ENCODE measurements at regions not wholly inside any gene's neighbourhood (a gene's known extent, or its start where the extent isn't known, plus 50 kb on each side); places are given as distances from the start of the nearest gene placed in this dataset.

- Histone ChIP-seq H2BK15ac (ENCODE audit: low read depth, low read length) (no peak overlapping the region), H3K9me3 (ENCODE audit: control insufficient read depth, insufficient read depth, low read length) (peaks cover 45% of the 10 kb centered on the region), H3K36me3 (ENCODE audit: control insufficient read depth, insufficient read depth, low read length) (no peaks in the 10 kb centered on the region), H2BK5ac (ENCODE audit: low read depth, low read length, poor library complexity, severe bottlenecking) (no peak overlapping the region), H3K9ac (ENCODE audit: low read depth, low read length) (no peak overlapping the region), H3K14ac (replicated peaks; ENCODE audit: low read depth, low read length) (no peak overlapping the region), H4K91ac (ENCODE audit: insufficient read depth, low read depth, low read length) (no peak overlapping the region), H2AK5ac (ENCODE audit: low read depth, low read length) (no peak overlapping the region), H4K20me1 (ENCODE audit: insufficient read depth, low read length) (no peaks in the 10 kb centered on the region), H4K5ac (ENCODE audit: low read depth, low read length) (no peak overlapping the region), H3K56ac (ENCODE audit: extremely low read depth, insufficient read depth, low read length) (no peak overlapping the region), H3K79me1 (ENCODE audit: low read depth in 1 of 2, low read length in 2 of 2) (no peaks in the 10 kb centered on the region), H3K4me1 (ENCODE audit: control insufficient read depth, insufficient read depth, low read length) (no peaks in the 10 kb centered on the region), H3K27ac (ENCODE audit: insufficient read depth, low read length) (no peak overlapping the region), H3K4me3 (ENCODE audit: insufficient read depth, low read depth, low read length) (no peak overlapping the region), H2AK9ac (replicated peaks; ENCODE audit: low read depth, low read length, poor library complexity) (no peak overlapping the region), H3K9me1 (ENCODE audit: insufficient read depth, low read length) (no peaks in the 10 kb centered on the region), H3K27me3 (ENCODE audit: control insufficient read depth, insufficient read depth, low read length) (no peaks in the 10 kb centered on the region), H2AFZ (replicated peaks; ENCODE audit: low read length, poor library complexity) (no peak overlapping the region), H2BK120ac (ENCODE audit: low read depth, low read length) (no peak overlapping the region), H3K4ac (ENCODE audit: low read depth, low read length) (no peak overlapping the region), H3K4me2 (ENCODE audit: low read depth, low read length) (no peak overlapping the region), H4K8ac (ENCODE audit: low read depth in 2 of 2, low read length in 2 of 2) (no peak overlapping the region), H3K23ac (ENCODE audit: low read depth, low read length) (no peak overlapping the region), H3K18ac (ENCODE audit: low read depth, low read length) (no peak overlapping the region), H2BK20ac (ENCODE audit: low read depth, low read length) (no peak overlapping the region)
- dilution Hi-C loops (cut with HindIII; ENCODE audit: low sequenced_read_pairs, unreplicated experiment): no loop called here
- intact Hi-C loops (cut with micrococcal nuclease): no loop called here
- DNase-seq (no peak), ATAC-seq (ENCODE audit: low read depth) (no peak)
- in situ Hi-C loops (cut with MboI; ENCODE audit: low sequenced_read_pairs): no loop called here
- ChIA-PET CTCF (no interaction called here), POLR2A (ENCODE audit: unreplicated experiment) (no interaction called here)
- no peak for TF ChIP-seq RFX5 (IDR thresholded peaks at IDR 0.05; ENCODE audit: low read depth, low read length)
- TF ChIP-seq ELK1 (IDR thresholded peaks at IDR 0.05; ENCODE audit: borderline replicate concordance, low read depth, low read length): no peak
- TF ChIP-seq CTCF (conservative IDR thresholded peaks at IDR 0.05; ENCODE audit: low read depth, low read length): no peak
- no peak for TF ChIP-seq BHLHE40 (IDR thresholded peaks at IDR 0.05; ENCODE audit: low read depth, low read length)
- no peak for TF ChIP-seq RAD21 (IDR thresholded peaks at IDR 0.05; ENCODE audit: low read length)
- no peak for TF ChIP-seq MXI1 (IDR thresholded peaks at IDR 0.05; ENCODE audit: borderline replicate concordance, low read depth, low read length)
- TF ChIP-seq MAZ (IDR thresholded peaks at IDR 0.05; ENCODE audit: borderline replicate concordance, low read depth, low read length): no peak
- TF ChIP-seq CHD1 (IDR thresholded peaks at IDR 0.05; ENCODE audit: low read depth, low read length): no peak
- TF ChIP-seq FOS (IDR thresholded peaks at IDR 0.05; ENCODE audit: low read depth, low read length): no peak
- no peak for TF ChIP-seq SMC3 (IDR thresholded peaks at IDR 0.05; ENCODE audit: low read depth, low read length)
- TF ChIP-seq NFE2L2 (IDR thresholded peaks at IDR 0.05; ENCODE audit: low read depth, low read length): no peak
- no peak for TF ChIP-seq MAFK (IDR thresholded peaks at IDR 0.05; ENCODE audit: low read depth, low read length)
- TF ChIP-seq RCOR1 (IDR thresholded peaks at IDR 0.05; ENCODE audit: insufficient replicate concordance, low read length): no peak
- TF ChIP-seq CEBPB (IDR thresholded peaks at IDR 0.05; ENCODE audit: low read depth, low read length): no peak
- no peak for TF ChIP-seq POLR2A (IDR thresholded peaks at IDR 0.05; ENCODE audit: low read depth, low read length)
- TF ChIP-seq USF2 (IDR thresholded peaks at IDR 0.05; ENCODE audit: low read depth, low read length): no peak
- 60% methylated on average over 1 of the region's 10 CpGs; no CpG with 5 or more reads in 1 of the 2 experiments for WGBS, 2 experiments (ENCODE audit: extremely low coverage in 2 of 2, insufficient read length in 1 of 2)
- no TSS peak for BruUV-seq (replicated peaks)
These were observed 1191.9 kb downstream of the BRD1 start for GRCh38 chr22:48635816-48636215.

Data from IMR-90 (cell line).